ENCODE measurements at regions not wholly inside any gene's neighbourhood (a gene's known extent, or its start where the extent isn't known, plus 50 kb on each side); places are given as distances from the start of the nearest gene placed in this dataset.
"Not testable (repeated sequence)": the region's sequence is repeated elsewhere in the genome, so short reads cannot be mapped to it uniquely, and the experiment has no call there.

DNA sequence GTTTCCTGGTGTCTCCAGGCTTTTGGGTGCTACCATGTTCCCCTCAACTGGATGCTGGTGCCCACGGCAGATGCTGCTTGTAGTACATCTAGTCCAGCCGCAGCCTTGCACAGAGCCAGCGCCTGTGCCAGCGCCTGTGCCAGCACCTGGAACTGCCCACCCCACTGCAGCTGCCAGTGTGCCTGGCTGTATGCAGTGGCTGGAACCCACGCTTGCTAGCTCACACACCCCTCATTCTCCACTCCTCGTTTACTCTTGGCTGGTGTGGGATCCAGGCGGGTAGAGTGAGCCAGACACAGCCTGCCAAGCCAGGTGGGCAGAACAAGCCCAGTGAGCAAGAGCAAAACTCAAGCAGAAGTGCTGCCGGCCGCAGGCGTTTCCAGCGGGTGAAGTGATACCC, 428.6 kb downstream of the SLITRK1 start:
- DNase-seq = no peak

DNA sequence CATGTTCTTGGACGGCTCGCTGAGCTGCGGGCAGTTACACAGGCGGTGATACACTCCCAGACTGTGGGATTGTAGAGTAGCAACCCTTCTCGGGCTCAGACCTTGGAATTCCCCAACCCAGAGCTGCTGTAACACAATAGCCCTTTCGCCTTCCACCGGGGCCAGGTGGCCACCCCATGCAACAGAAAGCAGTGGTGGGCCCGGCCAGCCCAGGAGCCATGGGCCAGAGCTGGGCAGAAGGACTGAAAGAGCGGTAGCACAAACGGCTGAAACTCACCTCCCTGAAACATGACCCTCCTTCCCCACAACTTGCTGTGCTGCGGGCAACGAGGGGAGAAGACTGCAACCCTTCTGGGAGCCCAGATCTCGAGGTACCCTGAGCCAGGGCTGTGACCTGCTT, 429.0 kb downstream of the SLITRK1 start:
- DNase-seq = no peak

DNA sequence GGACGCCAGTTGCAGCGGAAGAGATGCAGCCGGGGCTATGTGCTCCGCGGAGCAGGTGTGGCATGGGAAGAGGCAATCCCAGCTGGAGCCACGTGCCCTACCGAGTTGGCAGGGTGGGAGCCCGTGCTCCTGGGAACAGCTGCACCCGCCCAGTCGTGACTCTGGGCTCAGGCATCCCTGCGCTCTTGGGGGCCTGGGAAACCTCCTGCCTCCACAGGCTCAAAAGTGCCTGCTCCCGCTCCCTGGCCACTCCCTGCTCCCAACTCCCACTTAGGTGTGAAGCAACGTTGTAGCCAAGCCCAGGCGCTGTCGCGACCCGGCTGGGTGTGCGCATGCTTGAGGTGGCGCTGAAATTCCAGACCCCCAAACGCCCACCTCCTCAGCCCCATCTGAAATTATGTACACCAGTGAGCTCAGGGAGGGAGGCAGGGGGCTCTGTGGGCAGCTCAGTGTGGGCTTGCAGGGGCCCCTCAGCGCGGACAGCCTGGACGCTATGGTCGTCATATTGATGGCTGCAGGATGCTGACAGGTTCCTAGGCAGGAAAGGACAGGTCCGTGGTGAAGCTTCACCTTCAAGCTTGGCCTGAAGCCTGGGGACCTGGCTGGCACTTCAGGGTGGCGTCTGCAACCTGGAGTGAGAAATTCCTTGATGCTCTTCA, 429.9 kb downstream of the SLITRK1 start:
- DNase-seq = no peak

DNA sequence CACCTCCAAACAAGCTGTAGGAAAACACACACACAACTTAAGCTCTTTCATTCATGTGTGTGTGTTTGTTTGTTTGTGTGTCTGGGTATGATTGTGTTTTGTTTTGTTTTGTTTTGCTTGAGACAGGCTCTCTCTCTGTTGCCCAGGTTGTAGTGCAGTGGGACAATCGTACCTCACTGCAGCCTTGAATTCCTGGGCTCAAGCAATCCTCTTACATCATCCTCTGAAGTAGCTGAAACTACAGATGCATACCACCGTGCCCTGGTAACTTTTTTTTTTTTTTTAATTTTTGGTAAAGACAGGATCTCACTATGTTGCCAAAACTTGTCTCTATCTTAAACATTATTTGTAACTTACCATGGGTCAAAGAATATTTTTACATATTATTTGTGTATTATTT, 431.7 kb downstream of the SLITRK1 start:
- no peak for DNase-seq

DNA sequence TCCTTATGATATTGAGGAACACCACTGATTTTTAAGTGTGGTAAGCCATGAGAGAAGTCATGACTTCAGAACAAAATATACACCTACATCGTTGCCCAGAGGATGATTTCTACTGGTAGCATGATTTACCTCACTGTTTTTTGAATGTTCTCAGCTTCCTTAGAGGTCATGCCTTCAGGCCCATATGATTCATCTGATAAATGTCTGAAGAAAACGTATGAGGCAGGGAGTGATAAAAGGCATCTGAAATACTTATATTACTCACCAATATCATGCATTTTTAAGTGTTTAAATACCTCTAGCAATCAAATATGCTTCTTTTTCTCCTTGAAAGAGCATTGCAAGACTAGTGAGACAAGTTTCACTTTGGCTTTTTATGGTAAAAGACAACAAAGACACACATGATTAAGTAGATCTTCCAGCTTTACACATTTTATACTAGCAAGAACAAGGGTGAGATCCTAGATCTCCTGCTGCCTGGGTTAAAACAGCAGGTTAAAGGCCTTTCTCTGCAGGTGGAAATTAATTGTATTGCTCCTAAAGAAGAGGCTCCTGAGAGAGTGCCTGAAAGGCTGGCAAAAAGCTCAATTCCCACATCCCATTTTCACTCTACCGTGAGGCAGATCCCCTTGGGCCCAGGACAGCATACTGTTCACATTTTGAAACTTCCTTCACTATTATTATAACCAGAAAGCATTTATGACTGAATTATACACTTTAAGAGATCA, 432.4 kb downstream of the SLITRK1 start:
- no peak for DNase-seq

DNA sequence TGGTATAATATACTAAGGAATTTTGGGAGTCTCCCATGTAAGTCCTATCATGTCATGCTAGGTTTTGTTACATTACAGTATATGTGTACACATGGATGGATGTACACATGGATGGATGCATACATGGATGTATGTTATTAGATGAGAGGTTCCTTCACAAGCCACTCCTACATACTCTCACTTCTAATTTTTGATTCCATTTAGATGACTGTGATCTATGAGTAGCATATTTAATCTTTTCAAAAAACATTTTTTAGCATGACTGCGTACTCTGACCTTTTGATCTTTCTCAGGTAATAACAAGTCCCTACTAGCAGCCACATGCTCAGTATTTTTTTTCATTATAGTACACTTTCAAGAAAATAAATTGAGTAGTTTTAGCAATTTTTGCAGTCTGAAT, 441.8 kb downstream of the SLITRK1 start:
- no peak for DNase-seq

DNA sequence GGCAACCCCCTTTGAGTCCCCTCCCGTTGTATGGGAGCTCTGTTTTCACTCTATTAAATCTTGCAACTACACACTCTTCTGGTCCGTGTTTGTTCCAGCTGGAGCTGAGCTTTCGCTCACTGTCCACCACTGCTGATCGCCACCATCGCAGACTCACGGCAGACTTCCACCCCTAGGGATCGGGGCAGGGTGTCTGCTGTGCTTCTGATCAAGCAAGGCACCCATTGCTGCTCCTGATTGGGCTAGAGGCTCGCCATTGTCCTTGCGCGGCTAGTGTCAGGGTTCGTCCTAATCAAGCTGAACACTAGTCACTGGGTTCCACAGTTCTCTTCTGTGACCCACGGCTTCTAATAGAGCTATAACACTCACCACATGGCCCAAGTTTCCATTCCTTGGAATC, 442.8 kb downstream of the SLITRK1 start:
- DNase-seq = not testable (repeated sequence)

DNA sequence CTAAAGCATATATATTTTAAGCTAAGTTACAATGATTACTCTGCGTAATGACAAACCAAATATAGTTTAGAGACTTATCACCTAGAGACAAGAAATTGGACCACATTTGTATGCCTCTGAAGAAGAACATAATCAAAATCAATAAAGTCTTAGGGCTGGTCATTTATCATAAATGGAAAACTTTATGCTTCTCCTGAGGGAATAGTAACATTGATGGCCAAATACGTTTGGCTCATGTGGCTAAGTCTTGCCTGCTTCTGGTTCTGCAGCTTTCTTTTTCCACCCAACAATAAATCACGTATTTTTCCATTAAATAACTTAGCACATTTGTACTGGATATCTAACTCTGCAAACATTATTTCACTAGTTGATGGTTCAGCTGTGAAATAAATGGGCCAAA, 458.4 kb downstream of the SLITRK1 start:
- DNase-seq = no peak

DNA sequence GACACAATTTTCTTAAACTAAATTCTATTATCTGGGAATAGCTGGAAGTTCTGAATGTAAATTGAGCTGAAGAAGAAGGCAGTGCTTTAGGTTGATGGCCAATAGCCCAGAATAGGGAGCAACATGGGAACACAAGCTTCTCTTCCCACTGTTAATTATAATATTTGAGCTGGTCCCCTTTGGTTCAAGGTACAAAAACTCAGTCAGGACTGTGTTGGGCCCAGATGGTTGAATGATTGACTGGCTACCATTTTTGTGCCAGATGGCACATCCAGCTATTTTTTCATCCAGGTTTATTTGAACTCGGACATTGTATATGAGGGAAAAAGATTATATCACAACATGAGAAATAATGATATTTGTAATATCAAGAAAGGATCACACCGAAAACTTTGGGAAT, 458.9 kb downstream of the SLITRK1 start:
- DNase-seq = no peak

DNA sequence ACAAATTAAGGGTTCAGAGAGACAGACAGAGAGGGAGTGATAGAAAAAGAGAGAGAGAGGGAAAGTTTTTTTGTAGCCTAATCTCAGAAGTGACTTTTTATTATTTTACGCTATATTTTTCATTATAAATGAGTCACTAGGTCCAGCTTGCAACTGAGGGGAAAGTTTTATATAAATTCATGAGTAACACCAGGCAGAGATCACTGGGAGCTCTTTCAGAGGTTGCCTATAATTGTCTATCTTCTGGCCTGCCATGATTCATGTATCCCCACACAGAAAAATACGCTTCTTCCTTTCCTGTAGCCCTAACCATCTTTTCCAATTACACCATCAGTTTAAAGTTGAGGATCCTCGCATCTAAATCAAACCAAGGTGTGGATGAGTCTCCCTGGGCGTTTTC, 467.9 kb downstream of the SLITRK1 start:
- DNase-seq = no peak

DNA sequence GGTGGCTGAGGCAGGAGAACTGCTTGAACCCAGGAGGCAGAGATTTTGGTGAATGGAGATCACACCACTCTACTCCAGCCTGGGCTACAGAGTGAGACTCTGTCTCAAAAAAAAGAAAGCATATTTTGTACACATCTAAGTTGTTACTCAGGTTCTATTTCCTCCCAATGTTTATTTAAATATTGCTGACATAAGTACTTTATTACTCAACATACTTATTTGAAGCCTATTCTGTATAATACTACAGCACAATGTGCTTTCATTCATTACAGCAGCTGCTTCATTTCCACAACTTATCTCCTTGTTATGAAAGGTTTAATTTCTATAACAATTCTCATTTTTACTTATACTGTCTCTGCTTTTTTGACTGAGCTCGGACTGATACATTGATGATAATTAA, 495.7 kb downstream of the SLITRK1 start:
- no peak for DNase-seq

DNA sequence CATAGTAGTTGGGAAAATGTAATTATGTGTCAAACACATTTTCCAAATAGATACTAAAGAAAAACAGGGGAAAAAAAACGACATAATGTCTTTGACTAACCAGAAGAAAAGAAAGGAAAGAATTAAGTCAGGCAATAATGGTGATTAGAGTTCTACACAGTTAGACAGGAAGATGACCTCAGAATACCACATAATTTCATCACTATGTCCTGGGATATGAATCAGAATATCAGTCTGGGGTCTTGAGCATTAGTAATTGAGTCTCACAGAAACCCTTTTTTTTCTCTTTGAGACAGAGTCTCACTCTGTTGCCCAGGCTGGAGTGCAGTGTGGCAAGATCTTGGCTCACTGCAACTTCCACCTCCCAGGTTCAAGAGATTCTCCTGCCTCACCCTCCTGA, 503.4 kb downstream of the SLITRK1 start:
- no peak for DNase-seq

DNA sequence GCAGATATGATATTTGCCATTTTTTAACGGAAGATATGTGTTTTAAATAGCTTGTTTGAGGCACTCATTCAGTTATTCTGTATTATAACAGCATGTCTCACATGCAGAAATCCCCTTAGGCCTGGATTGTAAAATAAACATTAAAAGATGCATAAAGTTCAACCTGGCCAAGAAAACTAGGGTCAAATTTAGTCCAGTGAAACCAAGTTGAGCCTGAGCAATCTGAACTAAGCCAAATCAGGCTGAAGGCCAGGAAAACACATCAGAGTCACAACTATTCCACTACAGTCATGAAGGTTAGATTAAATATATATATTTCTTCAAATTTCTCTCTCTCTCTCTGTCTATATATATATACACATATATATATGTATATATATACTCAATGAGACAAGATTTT, 504.8 kb downstream of the SLITRK1 start:
- DNase-seq = no peak

DNA sequence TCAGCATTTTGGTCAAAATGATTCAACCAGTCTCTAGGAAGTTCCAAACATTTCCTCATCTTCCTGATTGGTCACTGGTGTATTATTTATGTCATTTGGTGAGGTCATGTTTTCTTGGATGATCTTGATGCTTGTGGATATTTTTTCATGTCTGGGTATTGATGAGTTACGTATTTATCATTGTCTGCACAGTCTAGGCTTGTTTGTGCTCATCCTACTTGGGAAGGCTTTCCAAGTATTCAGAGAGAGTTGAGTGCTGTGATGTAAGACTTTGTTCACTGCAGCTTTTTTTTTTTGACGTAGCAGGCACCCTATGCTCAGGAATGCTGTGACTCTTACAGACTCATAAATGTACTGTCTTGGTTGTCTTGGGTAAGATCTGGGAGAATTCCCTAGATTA, 509.5 kb downstream of the SLITRK1 start:
- DNase-seq = no peak

DNA sequence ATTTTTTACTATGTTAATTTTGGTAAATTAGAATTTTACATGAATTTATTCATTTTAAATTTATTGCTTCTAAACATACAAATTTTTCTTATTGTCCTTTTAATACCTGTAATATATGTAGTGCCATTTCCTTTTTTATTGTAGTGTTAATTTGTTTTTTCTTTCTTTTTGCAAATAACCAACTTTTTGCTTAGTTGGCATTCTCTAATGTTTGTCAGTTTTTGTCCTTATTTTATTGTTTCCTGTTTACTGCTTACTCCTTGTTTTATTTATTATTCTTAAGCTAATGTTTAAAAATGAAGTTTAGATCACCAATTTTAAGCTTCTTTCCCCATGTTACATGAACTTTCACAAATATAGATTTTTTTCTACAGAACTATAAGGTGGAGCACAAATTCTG, 516.6 kb downstream of the SLITRK1 start:
- no peak for DNase-seq

DNA sequence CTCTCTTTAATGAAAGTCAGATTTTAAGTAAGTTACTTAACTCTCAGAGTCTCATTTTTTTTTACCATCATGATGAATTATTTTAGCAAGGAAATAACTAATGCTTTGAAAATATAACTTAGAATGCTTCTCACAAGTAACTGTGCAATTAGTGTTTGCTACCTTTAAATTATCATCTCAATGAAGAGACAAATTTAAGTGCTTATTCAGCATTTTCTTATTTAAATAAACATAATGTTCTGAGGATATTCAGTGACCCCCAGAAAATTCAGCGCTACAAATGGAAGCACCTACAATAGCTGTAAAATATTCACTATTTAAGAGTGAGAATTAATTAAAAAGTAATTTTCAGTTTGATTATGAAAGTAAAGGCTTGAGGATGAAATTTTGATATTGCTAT, 527.2 kb downstream of the SLITRK1 start:
- DNase-seq = no peak

DNA sequence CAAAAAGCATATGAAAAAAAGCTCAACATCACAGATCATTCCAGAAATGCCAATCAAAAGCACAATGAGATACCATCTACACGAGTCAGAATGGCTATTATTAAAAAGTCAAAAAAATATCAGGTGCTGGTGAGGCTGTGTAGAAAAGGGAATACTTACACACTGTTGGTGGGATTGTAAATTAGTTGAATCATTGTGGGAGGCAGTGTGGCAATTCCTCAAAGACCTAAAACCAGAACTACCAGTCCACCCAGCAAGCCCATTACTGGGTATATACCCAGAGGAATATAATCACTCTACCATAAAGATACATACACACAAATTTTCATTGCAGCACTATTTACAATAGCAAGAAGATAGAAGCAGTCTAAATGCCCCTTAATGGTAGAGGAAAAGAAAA, 529.9 kb downstream of the SLITRK1 start:
- no peak for DNase-seq

DNA sequence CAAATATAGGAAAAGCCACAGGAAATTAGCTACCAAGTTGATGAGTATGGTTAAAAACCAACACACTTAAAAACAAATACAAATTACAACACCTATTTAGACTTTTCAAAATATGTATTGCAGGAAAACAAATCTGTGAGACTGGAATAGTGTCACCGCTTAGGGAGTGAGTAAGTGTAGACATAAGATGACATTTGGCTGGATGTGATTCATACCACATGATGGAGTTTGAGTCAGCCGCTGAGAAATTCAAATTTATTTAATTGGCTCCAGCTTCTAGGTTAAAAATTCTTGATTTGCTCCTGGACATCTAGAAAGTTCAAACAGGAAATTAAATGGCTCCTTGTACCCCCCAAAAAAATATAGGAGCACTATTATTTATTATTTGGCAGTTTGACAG, 531.7 kb downstream of the SLITRK1 start:
- no peak for DNase-seq

DNA sequence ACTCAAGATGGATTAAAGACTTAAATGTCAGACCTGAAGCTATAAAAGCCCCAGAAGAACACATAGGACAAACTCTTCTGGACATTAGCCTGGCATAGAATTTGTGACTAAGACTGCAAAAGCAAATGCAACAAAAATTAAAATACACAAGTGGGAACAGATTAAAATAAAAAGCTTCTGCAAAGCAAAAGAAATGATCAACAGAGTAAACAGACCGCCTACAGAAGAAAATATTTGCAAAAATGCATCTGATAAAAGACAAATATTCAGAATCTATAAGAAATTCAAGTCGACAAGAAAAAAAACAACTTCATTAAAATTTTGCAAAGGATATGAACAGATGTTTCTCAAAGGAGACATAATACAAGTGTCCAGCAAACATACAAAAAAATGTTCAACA, 537.8 kb downstream of the SLITRK1 start:
- no peak for DNase-seq

DNA sequence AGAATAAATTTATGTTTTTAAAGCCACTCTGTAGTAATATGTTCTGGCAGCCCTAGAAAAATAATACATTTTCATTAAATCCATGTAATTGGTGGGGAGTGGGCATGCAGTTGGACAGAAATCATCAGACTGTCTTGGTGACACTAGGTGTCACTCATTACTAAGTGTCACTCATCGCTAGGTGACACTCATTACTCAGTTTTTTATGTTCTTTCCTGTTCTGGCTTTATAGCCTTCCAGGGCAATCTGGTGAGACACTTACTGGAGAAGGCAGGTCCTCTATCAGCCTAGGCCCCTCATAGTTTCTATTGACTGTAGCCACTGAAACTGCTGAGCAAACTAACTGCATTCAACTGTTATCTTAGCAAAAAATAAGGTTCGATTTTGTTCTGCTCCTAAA, 542.1 kb downstream of the SLITRK1 start:
- no peak for DNase-seq

DNA sequence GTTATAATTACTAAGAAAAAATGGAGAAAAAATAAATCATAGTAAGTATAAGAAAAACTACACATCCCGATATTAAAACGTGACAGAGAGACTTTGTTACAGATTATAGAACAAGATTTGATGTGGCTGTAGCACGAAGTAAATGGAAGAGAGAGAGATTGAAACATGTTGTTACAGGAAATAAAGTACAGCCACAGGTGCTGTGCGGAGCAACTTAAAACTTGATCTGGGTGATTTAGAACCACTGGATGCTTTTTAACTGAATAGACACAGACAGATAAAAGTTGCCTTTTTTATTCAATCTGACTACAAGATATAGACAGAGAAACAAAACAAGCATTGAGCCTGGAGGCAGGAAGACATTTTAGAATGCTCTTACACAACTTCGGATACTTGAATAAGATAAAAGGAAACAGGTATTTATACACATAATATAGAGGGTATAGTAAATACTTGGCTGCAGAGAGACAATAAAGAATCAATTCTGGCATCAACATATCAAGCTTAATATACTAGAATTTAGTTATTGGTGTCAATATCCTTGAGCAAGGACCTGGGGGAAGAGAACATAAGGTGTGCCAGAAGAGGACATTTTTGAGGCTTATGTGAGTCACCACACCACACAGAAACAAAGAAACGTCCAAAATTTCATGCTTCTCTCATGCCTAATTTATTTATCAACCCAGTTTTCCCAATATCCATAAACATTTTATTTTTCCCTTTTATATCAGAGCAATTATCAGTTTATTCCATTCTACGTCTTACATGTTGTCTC, 548.5 kb downstream of the SLITRK1 start:
- no peak for DNase-seq

DNA sequence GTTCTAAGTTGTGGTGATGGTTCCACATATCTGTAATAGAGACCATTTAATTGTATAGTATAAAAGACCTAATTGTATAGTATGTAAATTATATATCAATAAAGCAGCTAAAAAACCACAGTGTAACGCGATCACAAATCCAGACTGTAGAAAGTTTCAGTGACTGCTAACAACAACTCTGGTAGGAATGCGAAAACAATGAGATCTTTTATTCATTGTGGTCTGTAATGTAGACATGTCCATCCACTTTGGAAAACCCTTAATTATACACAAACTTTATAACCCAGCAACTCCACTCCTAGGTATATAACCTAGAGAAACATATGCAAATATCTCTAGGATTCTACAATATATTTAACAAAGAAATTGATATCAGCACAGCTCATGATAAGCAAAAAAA, 549.5 kb downstream of the SLITRK1 start:
- DNase-seq = no peak

DNA sequence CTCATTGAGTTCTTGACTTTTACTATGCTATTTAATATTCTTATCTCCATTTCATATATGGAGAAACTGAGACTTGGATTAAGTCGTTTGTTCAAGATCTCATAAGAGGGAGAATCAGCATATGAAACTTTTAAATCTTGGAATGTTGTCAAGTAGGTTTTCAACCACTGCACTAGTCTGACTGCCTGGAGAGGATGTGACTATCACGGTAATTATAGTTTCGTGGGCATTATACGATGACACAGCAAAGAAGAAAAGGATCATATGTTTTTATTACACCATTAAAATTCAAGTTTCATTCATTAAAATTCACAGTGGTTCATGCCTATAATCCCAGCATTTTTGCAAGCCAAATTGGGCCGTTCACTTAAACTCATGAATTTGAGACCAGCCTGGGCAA, 555.2 kb downstream of the SLITRK1 start:
- DNase-seq = no peak

DNA sequence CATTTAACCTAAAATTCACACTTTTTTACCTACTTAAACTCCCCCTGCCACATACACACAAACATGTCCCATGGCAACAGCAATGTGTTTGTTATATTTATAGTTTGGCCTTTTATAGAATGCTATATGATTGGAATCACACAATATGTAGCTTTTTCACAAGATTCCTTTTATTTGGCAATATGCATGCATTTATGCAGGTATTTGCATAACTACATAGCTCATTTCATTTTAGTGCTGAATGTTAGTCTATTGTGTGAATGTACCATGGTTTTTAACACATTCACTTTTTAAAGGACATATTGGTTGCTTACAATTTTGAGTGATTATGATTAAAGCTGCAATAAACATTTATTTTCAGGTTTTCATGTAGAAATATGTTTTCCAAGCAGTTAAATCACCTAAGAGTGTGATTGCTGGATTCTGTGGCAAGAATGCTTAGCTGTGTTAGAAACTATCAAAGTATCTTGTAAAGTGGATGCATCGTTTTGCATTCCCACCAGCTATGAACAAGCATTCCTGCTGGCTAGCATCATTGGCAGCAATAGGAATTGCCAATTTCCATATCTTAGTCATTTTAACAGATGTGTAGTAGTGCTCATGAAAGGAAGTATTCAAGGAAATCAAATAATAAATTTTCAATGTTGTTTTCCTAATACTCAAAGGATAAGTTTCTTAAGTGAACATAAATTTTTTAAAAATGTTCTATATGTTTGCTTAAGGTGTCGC, 557.0 kb downstream of the SLITRK1 start:
- DNase-seq = no peak

Data from GDM1 (cell line).